IMR-90 (cell line): ENCODE measurements at regions not wholly inside any gene's neighbourhood (a gene's known extent, or its start where the extent isn't known, plus 50 kb on each side); places are given as distances from the start of the nearest gene placed in this dataset.

Source experiments
- ATAC-seq: fragments of 200-7000 bp; cut with Tn5 transposase; 2 replicates; pipeline ENCODE4 v1.9.1; 2020; ENCODE audit warnings: low read depth, mild to moderate bottlenecking, moderate library complexity
- BruUV-seq: library from RNA; stranded (reverse); fragments of 400-500 nt; replicated peaks from 2 replicates; lab custom pipeline; 2021; lab: Mats Ljungman, UMichigan
- CTCF ChIA-PET: fragments of 300-600 bp; formaldehyde crosslinking; extraction: SDS; loops from one replicate; lab custom pipeline; 2021; ENCODE audit warnings: antibody characterized with exemption; lab: Yijun Ruan, JAX
- POLR2A ChIA-PET: fragments of 300-600 bp; sonication (Branson Sonifier 250); formaldehyde crosslinking; loops from one replicate; lab custom pipeline; 2022; ENCODE audit warnings: antibody characterized with exemption; ENCODE audit not compliant: unreplicated experiment; lab: Charles Lee
- DNase-seq: peaks from one replicate; pipeline ENCODE4 v3.0.0; 2013
- H2AFZ ChIP-seq: replicated peaks from 2 replicates; pipeline ENCODE3; 2013; ENCODE audit warnings: low read length, mild to moderate bottlenecking; ENCODE audit not compliant: poor library complexity
- H2AK5ac ChIP-seq: 2 replicates; pipeline ENCODE4 v1.6.1; 2013; ENCODE audit warnings: low read depth, low read length, inconsistent platforms
- H2AK9ac ChIP-seq: replicated peaks from 2 replicates; pipeline ENCODE3; 2013; ENCODE audit warnings: mild to moderate bottlenecking, low read depth, low read length, moderate library complexity; ENCODE audit not compliant: poor library complexity
- H2BK120ac ChIP-seq: 2 replicates; pipeline ENCODE4 v1.6.1; 2013; ENCODE audit warnings: low read depth, low read length, inconsistent platforms
- H2BK15ac ChIP-seq: 3 replicates; pipeline ENCODE4 v1.6.1; 2013; ENCODE audit warnings: low read depth, low read length, inconsistent platforms
- H2BK20ac ChIP-seq: 2 replicates; pipeline ENCODE4 v1.6.1; 2013; ENCODE audit warnings: low read depth, mild to moderate bottlenecking, inconsistent platforms, low read length, moderate library complexity
- H2BK5ac ChIP-seq: 2 replicates; pipeline ENCODE4 v1.6.1; 2013; ENCODE audit warnings: mild to moderate bottlenecking, low read depth, low read length, inconsistent platforms; ENCODE audit not compliant: poor library complexity, severe bottlenecking
- H3K14ac ChIP-seq: replicated peaks from 2 replicates; pipeline ENCODE4 v1.6.1; 2013; ENCODE audit warnings: low read depth, low read length, inconsistent platforms
- H3K18ac ChIP-seq: 2 replicates; pipeline ENCODE4 v1.6.1; 2013; ENCODE audit warnings: low read depth, low read length, control low read depth
- H3K23ac ChIP-seq: 2 replicates; pipeline ENCODE4 v1.6.1; 2013; ENCODE audit warnings: low read depth, low read length, inconsistent platforms
- H3K27ac ChIP-seq: 2 replicates; pipeline ENCODE4 v1.5.1; 2013; ENCODE audit warnings: mild to moderate bottlenecking, control low read depth, low read length; ENCODE audit not compliant: insufficient read depth
- H3K27me3 ChIP-seq: 2 replicates; pipeline ENCODE4 v1.6.1; 2013; ENCODE audit warnings: low read length; ENCODE audit not compliant: control insufficient read depth, insufficient read depth
- H3K36me3 ChIP-seq: 2 replicates; pipeline ENCODE4 v1.6.1; 2013; ENCODE audit warnings: low read length, mixed read lengths; ENCODE audit not compliant: control insufficient read depth, insufficient read depth
- H3K4ac ChIP-seq: 2 replicates; pipeline ENCODE4 v1.6.1; 2013; ENCODE audit warnings: low read depth, low read length, inconsistent platforms
- H3K4me1 ChIP-seq: 2 replicates; pipeline ENCODE4 v1.6.1; 2013; ENCODE audit warnings: low read length, mixed read lengths; ENCODE audit not compliant: control insufficient read depth, insufficient read depth
- H3K4me2 ChIP-seq: 2 replicates; pipeline ENCODE4 v1.6.1; 2013; ENCODE audit warnings: low read depth, mild to moderate bottlenecking, control low read depth, low read length, moderate library complexity
- H3K4me3 ChIP-seq: 2 replicates; pipeline ENCODE4 v1.5.1; 2013; ENCODE audit warnings: low read depth, mild to moderate bottlenecking, control low read depth, low read length, moderate library complexity; ENCODE audit not compliant: insufficient read depth
- H3K56ac ChIP-seq: 2 replicates; pipeline ENCODE4 v1.6.1; 2013; ENCODE audit warnings: low read length, inconsistent platforms; ENCODE audit not compliant: insufficient read depth; ENCODE audit errors: extremely low read depth
- H3K79me1 ChIP-seq, 2 experiments: 2 replicates each; pipeline ENCODE4 v1.6.1; 2013; ENCODE audit warnings: low read length in 2 of 2, inconsistent platforms in 1 of 2, low read depth in 1 of 2
- H3K9ac ChIP-seq: 2 replicates; pipeline ENCODE4 v1.6.1; 2013; ENCODE audit warnings: low read depth, low read length, control low read depth
- H3K9me1 ChIP-seq: 2 replicates; pipeline ENCODE4 v1.6.1; 2013; ENCODE audit warnings: low read length, inconsistent platforms; ENCODE audit not compliant: insufficient read depth
- H3K9me3 ChIP-seq: 2 replicates; pipeline ENCODE4 v1.6.1; 2013; ENCODE audit warnings: low read length; ENCODE audit not compliant: control insufficient read depth, insufficient read depth
- H4K20me1 ChIP-seq: 2 replicates; pipeline ENCODE4 v1.6.1; 2013; ENCODE audit warnings: low read length, inconsistent platforms; ENCODE audit not compliant: insufficient read depth
- H4K5ac ChIP-seq: 2 replicates; pipeline ENCODE4 v1.6.1; 2013; ENCODE audit warnings: mild to moderate bottlenecking, low read depth, low read length, control low read depth
- H4K8ac ChIP-seq, 2 experiments: 2 replicates each; pipeline ENCODE4 v1.6.1; 2013; ENCODE audit warnings: low read depth in 2 of 2, low read length in 2 of 2, control low read depth in 1 of 2, inconsistent platforms in 1 of 2
- H4K91ac ChIP-seq: 2 replicates; pipeline ENCODE4 v1.6.1; 2013; ENCODE audit warnings: low read depth, low read length, inconsistent platforms; ENCODE audit not compliant: insufficient read depth
- BHLHE40 ChIP-seq: fragments of 150-350 bp; IDR thresholded peaks from 2 replicates; pipeline ENCODE4 v1.6.1; 2016; ENCODE audit warnings: mild to moderate bottlenecking, low read depth, low read length
- RAD21 ChIP-seq: IDR thresholded peaks from 2 replicates; pipeline ENCODE4 v1.6.1; 2012; ENCODE audit warnings: low read length, improper control_type of control experiment
- RFX5 ChIP-seq: IDR thresholded peaks from 2 replicates; pipeline ENCODE4 v1.8.0; 2012; ENCODE audit warnings: low read depth, mild to moderate bottlenecking, low read length, moderate library complexity
- SMC3 ChIP-seq: fragments of 150-350 bp; IDR thresholded peaks from 2 replicates; pipeline ENCODE4 v1.6.1; 2016; ENCODE audit warnings: low read depth, mild to moderate bottlenecking, antibody characterized with exemption, low read length, moderate library complexity
- WGBS, 2 experiments: methylation state at CpG; one replicate each; pipeline versions ENCODE4 v1.1.5 to v1.1.7; 2013; ENCODE audit warnings: missing lambda C conversion rate in 2 of 2; ENCODE audit not compliant: insufficient read length in 1 of 2; ENCODE audit errors: extremely low coverage in 2 of 2; 5-methylcytosine and 5-hydroxymethylcytosine counted together
- dilution Hi-C: fragments of 300-500 bp; cut with HindIII; formaldehyde crosslinking; loops from one replicate; pipeline ENCODE4 v1.14.3; 2018; ENCODE audit warnings: low sequenced_read_pairs; ENCODE audit not compliant: unreplicated experiment
- in situ Hi-C: fragments of 300-500 bp; cut with MboI; formaldehyde crosslinking; loops from 3 replicates; pipeline ENCODE4 v1.14.3; 2019; ENCODE audit warnings: low sequenced_read_pairs, inconsistent platforms, mixed read lengths
- intact Hi-C: fragments of 100-400 bp; cut with micrococcal nuclease; formaldehyde crosslinking; loops from 2 replicates; pipeline ENCODE4 v1.10.0; 2022

- no peak overlapping the region for H3K9ac ChIP-seq
- WGBS, 2 experiments: no CpG with 5 or more reads among the region's 3 CpGs
- H3K9me3 ChIP-seq: no peaks in the 10 kb centered on the region
- no peak overlapping the region for H2BK120ac ChIP-seq
- no peaks in the 10 kb centered on the region for H3K9me1 ChIP-seq
- no peak overlapping the region for H2AFZ ChIP-seq
- no peak overlapping the region for H3K4ac ChIP-seq
- H4K5ac ChIP-seq: no peak overlapping the region
- dilution Hi-C loops: no loop called here
- H4K91ac ChIP-seq: no peak overlapping the region
- in situ Hi-C loops: no loop called here
- no peaks in the 10 kb centered on the region for H3K79me1 ChIP-seq
- H2AK9ac ChIP-seq: no peak overlapping the region
- no peak for ATAC-seq
- no peak overlapping the region for H3K4me2 ChIP-seq
- no TSS peak for BruUV-seq
- H3K27ac ChIP-seq: no peak overlapping the region
- H4K8ac ChIP-seq: no peak overlapping the region
- H4K20me1 ChIP-seq: no peaks in the 10 kb centered on the region
- ChIA-PET POLR2A (no interaction called here), CTCF (no interaction called here)
- intact Hi-C loops: no loop called here
- no peak overlapping the region for H2BK5ac ChIP-seq
- no peak overlapping the region for H3K14ac ChIP-seq
- no peak overlapping the region for H2AK5ac ChIP-seq
- DNase-seq: no peak
- H3K4me1 ChIP-seq: no peaks in the 10 kb centered on the region
- H3K23ac ChIP-seq: no peak overlapping the region
- H3K4me3 ChIP-seq: no peak overlapping the region
- no peak for TF ChIP-seq RFX5
- no peak for TF ChIP-seq RAD21
- TF ChIP-seq BHLHE40: no peak
- no peak for TF ChIP-seq SMC3
- H2BK20ac ChIP-seq: no peak overlapping the region
- no peak overlapping the region for H3K56ac ChIP-seq
- H3K18ac ChIP-seq: no peak overlapping the region
- H3K27me3 ChIP-seq: 0 out of 2 replicates have a peak, but pooled peaks cover 3% of the 10 kb centered on the region
- no peak overlapping the region for H2BK15ac ChIP-seq
- no peaks in the 10 kb centered on the region for H3K36me3 ChIP-seq
Measured at GRCh38 chr9:6126377-6126776, 89.2 kb upstream of the IL33 start.
